GM18867 (cell line): ENCODE measurements at regions not wholly inside any gene's neighbourhood (a gene's known extent, or its start where the extent isn't known, plus 50 kb on each side); places are given as distances from the start of the nearest gene placed in this dataset.
"Not testable (repeated sequence)": the region's sequence is repeated elsewhere in the genome, so short reads cannot be mapped to it uniquely, and the experiment has no call there.

Experiments used
- ATAC-seq: cut with Tn5 transposase; IDR thresholded peaks from one replicate; pipeline ENCODE4 v1.9.1; 2021; ENCODE audit warnings: mild to moderate bottlenecking, moderate library complexity; ENCODE audit not compliant: unreplicated experiment

DNA sequence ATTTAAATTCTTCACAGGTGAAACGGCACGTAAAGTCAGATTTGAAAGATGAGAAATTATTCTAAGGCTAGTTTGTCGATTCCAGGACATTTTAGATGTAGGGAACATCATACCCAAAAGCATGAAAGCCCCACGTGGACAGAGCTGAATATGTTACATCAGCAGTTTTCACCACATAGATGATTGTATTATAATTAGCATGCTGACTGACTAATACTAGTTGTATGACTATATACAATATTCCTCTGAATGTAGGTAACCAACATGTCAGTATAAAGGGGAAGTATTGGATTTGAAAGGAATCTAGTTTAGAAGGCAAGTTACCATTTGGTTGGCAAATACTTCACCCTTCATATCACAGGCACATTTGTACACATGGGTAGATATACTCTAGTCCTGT lies 304.6 kb downstream of the UBE2NL start:
- ATAC-seq = not testable (repeated sequence)

DNA sequence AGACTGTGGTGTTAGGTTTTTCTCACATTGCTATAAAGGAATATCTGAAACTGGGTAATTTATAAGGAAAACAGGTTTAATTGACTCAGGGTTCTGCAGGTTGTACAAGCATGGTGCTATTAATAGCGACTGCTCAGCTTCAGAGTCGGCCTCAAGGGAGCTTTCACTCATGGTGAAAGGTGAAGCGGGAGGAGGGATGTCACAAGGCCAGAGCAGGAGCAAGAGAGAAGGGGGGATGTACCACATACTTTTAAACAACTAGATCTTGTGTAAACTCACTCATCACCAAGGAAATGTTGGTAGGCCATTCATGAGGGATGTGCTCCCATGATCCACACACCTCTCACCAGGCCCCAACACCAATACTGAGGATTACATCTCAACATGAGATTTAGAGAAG lies 313.2 kb downstream of the UBE2NL start:
- not testable (repeated sequence) for ATAC-seq

DNA sequence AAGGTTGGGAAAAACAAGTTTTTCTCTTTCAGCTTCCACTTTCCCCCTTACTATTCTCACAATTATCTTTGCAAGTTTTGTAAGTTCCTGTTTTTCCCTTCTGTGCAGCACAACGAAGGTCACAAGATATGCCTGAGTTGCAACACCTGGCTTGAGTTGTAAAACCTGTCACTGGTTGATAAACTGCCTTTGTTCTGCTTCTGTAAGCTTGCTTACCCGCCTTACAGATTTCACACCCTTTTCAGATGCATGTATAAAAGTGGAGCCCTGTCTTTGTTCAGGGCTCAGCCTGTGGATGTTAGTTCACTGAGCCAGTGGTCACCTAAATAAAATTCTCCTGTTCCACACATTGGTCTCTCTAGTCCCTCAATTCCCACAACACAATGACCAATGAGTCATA lies 318.9 kb downstream of the UBE2NL start:
- not testable (repeated sequence) for ATAC-seq

DNA sequence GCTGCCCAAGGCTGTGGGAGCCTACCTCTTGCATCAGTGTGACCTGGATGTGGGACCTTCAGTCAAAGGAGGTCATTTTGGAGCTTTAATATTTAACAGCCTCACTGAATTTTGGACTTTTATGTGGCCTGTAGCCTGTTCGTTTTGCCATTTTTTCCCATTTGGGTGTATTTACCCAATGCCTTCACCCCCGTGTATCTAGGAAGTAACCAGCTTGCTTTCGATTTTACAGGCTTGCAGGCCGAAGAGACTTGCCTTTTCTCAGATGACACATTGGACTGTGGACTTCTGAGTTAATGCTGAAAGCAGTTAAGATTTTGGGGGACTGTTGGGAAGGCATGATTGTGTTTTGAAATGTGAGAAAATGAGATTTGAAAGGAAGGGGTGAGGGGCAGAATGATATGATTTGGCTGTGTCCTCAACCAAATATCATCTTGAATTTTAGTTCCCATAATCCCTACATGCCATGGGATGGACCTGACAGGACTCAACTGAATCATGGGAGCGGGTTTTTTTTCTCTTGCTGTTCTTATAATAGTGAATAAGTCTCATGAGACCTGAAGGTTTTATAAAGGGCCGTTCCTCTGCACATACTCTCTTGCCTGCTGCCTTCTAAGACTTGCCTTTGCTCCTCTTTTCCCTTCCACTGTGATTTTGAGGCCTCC lies 324.6 kb downstream of the UBE2NL start:
- not testable (repeated sequence) for ATAC-seq

DNA sequence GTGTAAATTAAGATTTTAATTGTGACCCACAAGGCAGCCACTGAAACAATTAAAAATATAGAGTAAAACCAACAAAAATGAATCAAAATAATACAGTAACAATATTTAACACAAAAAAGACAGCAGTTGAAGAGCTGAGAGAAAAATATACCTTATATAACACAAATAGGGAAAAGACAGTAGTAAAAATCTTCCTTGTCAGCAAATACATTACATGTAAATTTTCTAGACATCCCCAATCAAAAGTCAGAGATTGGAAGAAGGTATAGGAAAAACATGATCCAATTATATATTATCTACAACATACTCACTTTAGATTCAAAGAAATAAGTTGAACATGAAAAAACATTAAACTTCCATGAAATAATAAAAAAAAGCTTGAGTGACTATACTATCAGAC lies 330.8 kb downstream of the UBE2NL start:
- ATAC-seq = no peak

DNA sequence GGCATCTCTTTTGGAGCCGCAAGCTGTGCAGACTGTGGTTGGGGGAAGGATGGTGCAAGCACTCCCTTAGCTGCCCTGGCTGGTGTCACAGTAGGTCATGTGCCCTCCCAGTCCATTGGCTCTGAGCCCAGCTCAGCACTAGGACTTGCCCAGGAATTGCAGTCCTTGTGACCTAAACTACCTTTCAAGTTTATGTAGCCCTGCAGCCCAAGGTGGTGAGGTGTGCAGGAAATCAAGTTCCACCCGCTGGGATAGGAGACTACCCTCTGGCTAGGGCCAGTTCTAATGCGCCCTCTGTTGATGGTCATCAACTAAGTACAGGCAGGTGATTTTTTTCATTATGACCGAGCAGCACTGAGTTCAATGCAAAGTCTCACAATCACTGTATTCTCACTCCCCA lies 335.2 kb downstream of the UBE2NL start:
- no peak for ATAC-seq

DNA sequence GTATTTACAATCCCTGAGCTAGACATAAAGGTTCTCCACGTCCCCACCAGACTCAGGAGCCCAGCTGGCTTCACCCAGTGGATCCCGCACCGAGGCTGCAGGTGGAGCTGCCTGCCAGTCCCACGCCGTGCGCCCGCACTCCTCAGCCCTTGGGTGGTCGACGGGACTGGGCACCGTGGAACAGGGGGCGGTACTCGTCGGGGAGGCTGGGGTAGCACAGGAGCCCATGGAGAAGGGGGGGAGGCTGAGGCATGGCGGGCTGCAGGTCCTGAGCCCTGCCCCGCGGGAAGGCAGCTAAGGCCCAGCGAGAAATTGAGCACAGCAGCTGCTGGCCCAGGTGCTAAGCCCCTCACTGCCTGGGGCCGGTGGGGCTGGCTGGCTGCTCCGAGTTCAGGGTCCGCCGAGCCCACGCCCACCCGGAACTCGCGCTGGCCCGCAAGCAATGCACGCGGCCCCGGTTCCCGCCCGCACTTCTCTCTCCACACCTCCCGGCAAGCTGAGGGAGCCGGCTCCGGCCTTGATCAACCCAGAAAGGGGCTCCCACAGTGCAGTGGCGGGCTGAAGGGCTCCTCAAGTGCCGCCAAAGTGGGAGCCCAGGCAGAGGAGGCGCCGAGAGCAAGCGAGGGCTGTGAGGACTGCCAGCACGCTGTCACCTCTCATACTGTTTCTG lies 347.4 kb downstream of the UBE2NL start:
- ATAC-seq = not testable (repeated sequence)

DNA sequence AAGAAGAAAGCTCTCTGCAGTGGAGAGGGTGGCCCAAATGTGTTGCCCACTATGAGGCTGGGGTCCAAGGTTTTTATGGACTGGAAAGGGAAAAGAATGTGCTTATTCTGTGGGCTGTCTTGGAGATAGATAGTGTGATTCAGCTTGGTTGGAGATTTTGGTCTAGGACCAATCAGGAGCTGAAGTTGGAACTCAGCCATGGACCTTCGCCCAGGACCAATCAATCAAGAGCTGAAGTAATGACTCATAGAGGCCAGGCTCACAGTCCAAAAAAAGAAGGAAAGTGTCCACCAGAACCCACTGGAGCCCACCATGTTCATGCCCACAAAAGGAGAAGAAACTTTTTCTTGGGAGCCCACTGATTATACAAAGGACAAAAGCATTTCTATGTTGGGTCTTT lies 369.5 kb downstream of the UBE2NL start:
- no peak for ATAC-seq

DNA sequence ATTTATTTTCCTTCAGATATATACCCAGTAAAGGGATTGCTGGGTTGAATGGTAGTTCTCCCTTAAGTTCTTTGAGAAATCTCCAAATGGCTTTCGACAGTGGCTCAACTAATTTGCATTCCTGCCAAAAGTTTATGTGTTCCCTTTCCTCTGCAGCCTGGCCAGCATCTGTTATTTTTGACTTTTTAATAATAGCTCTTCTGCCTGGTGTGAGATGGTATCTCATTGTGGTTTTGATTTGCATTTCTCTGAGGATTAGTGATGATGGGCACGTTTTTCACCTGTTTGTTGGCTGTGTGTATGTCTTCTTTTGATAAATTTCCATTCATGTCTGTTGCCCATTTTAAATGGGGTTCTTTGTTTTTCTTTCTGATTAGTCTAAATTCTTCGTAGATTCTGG lies 375.2 kb downstream of the UBE2NL start:
- ATAC-seq = no peak

DNA sequence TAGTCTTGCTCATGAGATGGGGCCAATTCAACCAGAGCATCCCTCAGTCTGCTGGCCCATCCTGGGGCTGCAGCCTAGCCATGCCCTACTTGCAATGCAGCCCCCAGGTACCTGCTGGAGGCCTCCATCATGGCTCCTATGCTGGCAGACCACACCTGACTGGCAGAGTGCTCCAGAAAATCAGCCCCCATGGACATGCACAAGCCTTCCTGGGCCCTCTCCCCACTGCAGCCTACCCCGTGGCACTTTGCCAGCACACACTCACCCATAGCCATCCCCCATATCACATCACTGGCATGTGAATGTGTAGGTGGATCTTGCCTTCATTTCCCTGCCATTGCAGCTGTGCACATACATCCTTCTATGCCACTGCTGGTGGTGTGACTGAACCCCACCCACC lies 381.8 kb downstream of the UBE2NL start:
- ATAC-seq = no peak

DNA sequence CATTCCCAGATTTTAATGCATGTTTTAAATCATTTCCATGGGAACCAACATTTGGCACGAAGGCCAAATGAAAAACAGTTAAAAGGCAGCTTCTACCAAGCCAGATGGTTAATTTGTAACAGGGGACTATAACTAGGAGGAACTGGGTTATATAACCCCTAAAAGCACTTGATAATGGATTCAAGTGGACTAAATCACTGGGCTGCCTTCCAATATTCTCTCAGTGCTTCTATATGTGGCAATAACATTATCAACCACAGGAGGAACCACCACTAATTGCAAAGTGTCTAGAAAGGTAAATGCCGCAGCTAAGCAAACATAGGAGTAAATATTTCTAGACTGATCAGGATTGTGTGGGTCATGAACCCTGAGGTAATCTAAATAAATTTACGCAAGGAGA lies 391.5 kb downstream of the UBE2NL start:
- no peak for ATAC-seq

DNA sequence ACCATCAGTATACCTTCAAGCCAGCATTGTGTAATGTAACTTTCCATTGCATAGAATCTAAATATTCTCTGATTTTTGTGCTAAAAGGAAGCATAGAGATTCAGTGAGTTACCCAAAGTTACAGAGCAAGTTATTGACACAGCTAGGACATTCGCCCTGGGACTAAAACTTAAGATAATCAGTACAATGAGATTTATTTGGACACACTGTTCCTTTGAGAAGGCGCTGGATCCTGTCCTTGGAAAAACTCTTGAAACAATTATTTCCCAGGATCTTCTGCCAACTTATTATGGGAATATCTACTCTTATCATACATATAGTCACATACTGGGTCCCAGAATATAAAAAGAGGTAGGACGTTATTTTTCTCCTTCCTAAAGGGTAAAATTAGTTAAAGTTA lies 392.0 kb downstream of the UBE2NL start:
- no peak for ATAC-seq

DNA sequence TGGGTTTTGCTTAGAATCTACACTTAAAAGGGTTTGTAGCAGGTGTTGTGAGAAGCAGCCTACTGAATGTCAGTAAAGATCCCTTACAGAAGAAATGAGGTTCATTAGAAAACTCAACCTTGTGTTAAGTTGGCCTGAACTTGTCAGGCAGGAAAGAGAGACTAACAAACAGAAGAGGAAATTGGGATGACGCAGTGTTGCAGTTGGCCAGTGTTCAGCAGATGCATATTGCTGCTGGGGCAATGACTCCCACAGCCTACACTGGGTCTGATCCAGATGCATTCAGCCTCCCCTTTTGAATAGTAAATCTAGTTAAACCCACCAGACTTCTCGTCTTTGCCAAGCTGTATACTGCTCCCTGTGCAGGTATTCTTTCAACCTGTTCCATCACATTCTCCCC lies 409.4 kb downstream of the UBE2NL start:
- no peak for ATAC-seq

DNA sequence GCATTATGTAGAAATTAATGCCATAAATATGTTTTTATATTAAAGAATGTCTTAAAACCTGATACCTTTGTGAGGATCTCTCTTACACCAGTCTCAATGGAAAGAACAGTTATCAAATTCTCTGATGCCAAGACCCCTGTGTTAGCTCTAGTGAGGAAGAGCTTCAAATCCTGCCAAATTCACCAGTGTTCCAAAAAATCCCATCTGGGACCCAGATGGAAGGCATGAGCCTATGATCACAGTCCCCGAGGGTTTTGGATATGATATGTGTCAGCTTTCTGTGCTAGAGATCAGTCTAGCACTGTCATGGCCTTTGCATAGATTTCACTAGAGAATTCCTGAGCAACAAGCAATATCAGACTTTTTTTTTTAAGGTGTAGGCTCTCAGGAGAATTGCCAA lies 412.1 kb downstream of the UBE2NL start:
- no peak for ATAC-seq

DNA sequence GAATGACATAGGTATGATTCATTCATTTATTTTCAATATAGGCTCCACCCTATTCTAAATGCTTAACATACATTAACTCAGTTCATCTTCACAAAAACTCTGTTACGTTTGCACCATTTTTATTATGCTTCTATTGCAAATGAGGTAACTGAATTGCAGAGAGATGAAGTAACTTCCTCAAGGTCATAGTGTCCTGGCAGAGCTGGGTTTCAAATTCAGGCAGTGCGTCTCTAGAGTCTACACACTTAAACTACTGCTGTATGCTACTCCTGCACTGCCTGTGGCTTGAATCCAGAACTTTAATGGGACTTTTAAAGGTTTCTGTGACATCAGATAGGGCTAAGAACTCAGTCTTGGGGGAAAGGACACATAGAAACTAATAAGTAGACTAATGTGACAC lies 413.4 kb downstream of the UBE2NL start:
- ATAC-seq = no peak

DNA sequence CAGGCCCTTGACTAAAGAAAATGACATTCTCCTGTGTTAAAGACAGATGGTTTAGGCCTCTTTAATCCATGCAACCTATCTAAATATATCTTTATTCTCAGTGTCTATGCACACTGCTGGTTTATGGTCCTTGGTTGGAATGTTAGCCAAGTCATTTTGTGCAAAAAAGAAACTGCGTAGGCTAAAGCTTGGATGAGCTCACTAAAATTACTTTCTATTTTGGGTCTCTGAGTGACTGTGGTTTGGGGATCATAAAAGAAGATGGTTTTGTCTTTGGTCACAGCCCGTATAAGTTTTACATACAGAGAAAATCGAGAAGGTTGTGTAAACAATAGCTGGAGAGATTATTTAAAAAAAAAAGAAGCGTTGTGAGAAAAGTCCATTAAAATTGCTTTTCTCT lies 443.6 kb downstream of the UBE2NL start:
- no peak for ATAC-seq

DNA sequence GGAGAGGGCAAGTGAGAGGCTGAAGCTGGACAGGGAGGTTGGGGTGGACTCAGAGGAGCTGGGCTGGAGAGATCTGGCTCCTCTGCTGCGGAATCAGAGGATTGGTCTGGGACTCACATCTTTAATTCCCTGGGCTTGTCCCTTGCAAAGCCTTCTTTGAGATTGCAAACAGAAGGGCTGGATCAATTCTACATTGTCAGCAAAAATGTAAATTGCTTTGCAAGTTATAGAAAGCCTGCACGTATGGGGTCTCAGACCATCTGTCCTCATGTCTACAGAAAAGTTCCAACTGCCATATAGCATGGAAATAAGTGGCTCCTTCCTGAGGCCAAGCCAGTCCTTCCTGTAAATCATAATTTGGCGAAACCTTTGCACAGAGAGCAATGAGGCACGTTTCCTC lies 449.6 kb downstream of the UBE2NL start:
- ATAC-seq = no peak

DNA sequence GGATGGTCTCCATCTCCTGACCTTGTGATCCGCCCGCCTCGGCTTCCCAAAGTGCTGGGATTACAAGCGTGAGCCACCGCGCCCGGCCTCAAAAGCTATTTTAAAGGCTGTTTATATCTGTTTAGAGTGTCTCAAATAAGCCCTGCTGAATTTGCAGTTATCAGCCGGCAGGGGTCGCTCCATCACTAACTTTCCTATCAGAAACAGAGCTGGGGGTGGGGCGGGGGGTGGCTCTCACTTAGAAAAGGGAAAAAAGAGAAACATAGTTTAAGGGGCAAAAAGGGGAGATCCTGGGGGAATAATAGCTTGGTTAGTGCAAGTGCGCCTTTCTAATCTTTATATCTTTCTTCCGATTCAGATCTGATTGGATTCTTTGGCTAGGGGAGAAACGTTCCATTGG lies 450.7 kb downstream of the UBE2NL start:
- ATAC-seq = no peak

DNA sequence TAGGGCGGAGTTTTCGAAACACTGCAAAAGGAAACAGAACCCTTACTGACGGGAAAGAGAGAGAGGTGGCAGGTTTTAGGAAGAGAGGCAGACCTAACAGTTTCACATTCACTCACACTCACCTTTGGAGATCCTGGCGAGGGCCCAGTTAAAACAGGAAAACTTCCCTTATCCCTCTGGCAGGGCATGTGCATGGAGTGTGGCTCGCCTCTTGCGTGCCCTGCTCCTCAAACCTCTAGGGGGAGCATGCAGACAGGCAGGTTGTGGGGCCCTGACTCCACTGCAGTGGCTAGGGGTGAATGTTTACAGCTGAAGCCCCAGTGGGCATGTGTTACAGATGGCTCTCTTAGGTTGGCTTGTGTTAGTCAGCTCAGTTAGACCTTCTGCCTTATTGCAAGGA lies 451.5 kb downstream of the UBE2NL start:
- no peak for ATAC-seq

DNA sequence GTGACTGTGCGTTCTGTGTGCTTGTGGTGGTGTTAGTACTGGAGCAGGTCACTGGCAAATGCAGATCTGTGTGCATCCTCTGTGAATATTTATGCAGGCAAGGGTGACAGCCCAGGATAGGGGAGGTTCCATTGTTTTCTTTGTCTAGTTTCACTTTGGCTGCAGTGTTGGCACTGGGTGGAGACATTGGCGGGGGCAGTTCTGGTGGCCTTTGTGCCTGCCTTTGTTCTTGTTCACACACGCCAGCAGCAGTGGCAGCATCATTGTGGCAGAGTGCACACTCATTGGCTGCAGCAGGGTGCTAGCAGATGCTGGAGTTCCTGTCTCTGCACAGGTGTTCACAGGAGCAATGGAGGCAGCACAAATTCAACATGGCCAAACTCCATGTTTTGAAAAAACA lies 495.3 kb downstream of the UBE2NL start:
- ATAC-seq = no peak

DNA sequence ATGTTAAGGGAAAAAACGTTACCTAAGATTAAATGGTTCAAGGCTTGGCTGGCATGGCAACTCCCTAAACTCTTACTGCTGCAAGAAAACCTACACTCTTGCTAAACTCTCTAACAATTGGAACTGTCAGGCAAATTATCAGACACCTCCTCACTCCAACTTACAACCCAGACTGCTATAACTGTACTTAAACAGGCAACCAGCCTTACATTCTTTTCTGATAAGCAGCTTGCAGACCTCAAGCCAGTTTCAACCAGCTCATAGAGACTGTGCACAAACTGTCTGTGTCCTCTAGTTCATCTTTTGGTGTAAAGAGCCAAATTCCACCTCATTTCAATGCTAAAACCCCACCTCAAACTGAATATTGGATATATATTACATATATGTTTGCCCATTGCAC lies 504.9 kb downstream of the UBE2NL start:
- ATAC-seq = no peak
